Testis (tissue), 2 donors: ENCODE measurements at regions not wholly inside any gene's neighbourhood (a gene's known extent, or its start where the extent isn't known, plus 50 kb on each side); places are given as distances from the start of the nearest gene placed in this dataset.

Experiments used
- DNase-seq: peaks from one replicate; pipeline ENCODE4 v3.0.0-alpha.2; 2019
- H3K27ac ChIP-seq, 2 donors: fragments of 200-600 bp; sonication (generic); one replicate each; pipeline ENCODE4 v1.5.1; 2019
- H3K27me3 ChIP-seq: fragments of 200-600 bp; sonication (generic); one replicate; pipeline ENCODE4 v1.5.1; 2019
- H3K36me3 ChIP-seq: fragments of 200-600 bp; sonication (generic); one replicate; pipeline ENCODE4 v1.5.1; 2017; ENCODE audit warnings: low read depth; ENCODE audit errors: missing control alignments
- H3K4me1 ChIP-seq: fragments of 200-600 bp; sonication (generic); one replicate; pipeline ENCODE4 v1.5.1; 2019
- H3K4me3 ChIP-seq, 2 donors: fragments of 200-600 bp; sonication (generic); one replicate each; pipeline ENCODE4 v1.5.1; 2017 to 2019
- H3K9me3 ChIP-seq: fragments of 200-600 bp; sonication (generic); one replicate; pipeline ENCODE4 v1.5.1; 2017
- CTCF ChIP-seq, 3 experiments: fragments of 450-650 bp in 2 of 3; fragments of 200-600 bp in 1 of 3; sonication (generic) in 1 of 3; IDR thresholded peaks; one replicate each; pipeline ENCODE4 v1.5.1; 2016 to 2019; ENCODE audit warnings: antibody characterized with exemption in 3 of 3, mild to moderate bottlenecking in 2 of 3, moderate library complexity in 1 of 3
- POLR2A ChIP-seq: fragments of 450-650 bp; IDR thresholded peaks from one replicate; pipeline ENCODE4 v1.6.1; 2017; ENCODE audit warnings: antibody characterized with exemption, mild to moderate bottlenecking, moderate library complexity
- WGBS, 2 donors: methylation state at CpG; one replicate each; pipeline ENCODE4 v1.1.5; 2018; 5-methylcytosine and 5-hydroxymethylcytosine counted together
- intact Hi-C: fragments of 100-400 bp; cut with DNase I; formaldehyde crosslinking; loops from one replicate; pipeline ENCODE4 v1.15.1; 2023; ENCODE audit warnings: low total_unique reads

- 67 to 69% methylated on average over 5 of the region's 5 CpGs for WGBS, 2 donors
Measured at GRCh38 chr2:56681659-56682396, 498.0 kb downstream of the CCDC85A start.

GRCh38 chr2:56682397-56682760 is 498.6 kb downstream of the CCDC85A start:
- TF ChIP-seq POLR2A (no peak), CTCF (IDR thresholded peaks at IDR 0.05) (no peak)
- H3K36me3 ChIP-seq: no peaks in the 10 kb centered on the region
- H3K4me1 ChIP-seq: no peaks in the 10 kb centered on the region
- 56 to 61% methylated on average over 2 to 3 of the region's 3 CpGs for WGBS, 2 donors
- no peak for DNase-seq
- no peak overlapping the region for H3K27ac ChIP-seq
- no peaks in the 10 kb centered on the region for H3K27me3 ChIP-seq
- intact Hi-C loops: no loop called here
- H3K4me3 ChIP-seq: no peak overlapping the region
- H3K9me3 ChIP-seq: no peaks in the 10 kb centered on the region

More at GRCh38 chr2:56681659-56682396, 498.0 kb downstream of the CCDC85A start:
- Histone ChIP-seq H3K4me1 (no peaks in the 10 kb centered on the region), H3K27ac (no peak overlapping the region), H3K9me3 (no peaks in the 10 kb centered on the region), H3K27me3 (no peaks in the 10 kb centered on the region), H3K36me3 (no peaks in the 10 kb centered on the region), H3K4me3 (no peak overlapping the region)
- no peak for DNase-seq
- intact Hi-C loops: no loop called here
- TF ChIP-seq CTCF (IDR thresholded peaks at IDR 0.05): no peak
- TF ChIP-seq POLR2A: no peak

- no peak for DNase-seq
- no peaks in the 10 kb centered on the region for H3K9me3 ChIP-seq
- intact Hi-C loops: no loop called here
- H3K4me1 ChIP-seq: no peaks in the 10 kb centered on the region
- TF ChIP-seq POLR2A (no peak), CTCF (IDR thresholded peaks at IDR 0.05) (no peak)
- no peak overlapping the region for H3K27ac ChIP-seq
- no peaks in the 10 kb centered on the region for H3K27me3 ChIP-seq
- WGBS, 2 donors: 86 to 87% methylated on average over 1 of the region's 1 CpG
- no peaks in the 10 kb centered on the region for H3K36me3 ChIP-seq
- no peak overlapping the region for H3K4me3 ChIP-seq
Measured at GRCh38 chr2:56684327-56684726, 500.5 kb downstream of the CCDC85A start.

- WGBS, 2 donors: 64 to 78% methylated on average over 4 of the region's 4 CpGs
- no peak for TF ChIP-seq POLR2A
- TF ChIP-seq CTCF (IDR thresholded peaks at IDR 0.05): no peak
- Histone ChIP-seq H3K27me3 (no peaks in the 10 kb centered on the region), H3K36me3 (no peaks in the 10 kb centered on the region), H3K27ac (no peak overlapping the region), H3K9me3 (no peaks in the 10 kb centered on the region), H3K4me1 (no peaks in the 10 kb centered on the region), H3K4me3 (no peak overlapping the region)
- intact Hi-C loops: no loop called here
- no peak for DNase-seq
Measured at GRCh38 chr2:56685205-56685604, 501.4 kb downstream of the CCDC85A start.

- intact Hi-C loops: no loop called here
Measured at GRCh38 chr2:56687169-56687568, 503.4 kb downstream of the CCDC85A start.

More at GRCh38 chr2:56687169-56687568, 503.4 kb downstream of the CCDC85A start:
- TF ChIP-seq CTCF (IDR thresholded peaks at IDR 0.05) (no peak), POLR2A (no peak)
- DNase-seq: no peak
- Histone ChIP-seq H3K27me3 (no peaks in the 10 kb centered on the region), H3K27ac (no peak overlapping the region), H3K36me3 (no peaks in the 10 kb centered on the region), H3K4me1 (no peaks in the 10 kb centered on the region), H3K9me3 (no peaks in the 10 kb centered on the region), H3K4me3 (no peak overlapping the region)
- 73 to 86% methylated on average over 1 of the region's 1 CpG for WGBS, 2 donors
